Effector memory CD4-positive, alpha-beta T cell (primary cell): ENCODE measurements at regions not wholly inside any gene's neighbourhood (a gene's known extent, or its start where the extent isn't known, plus 50 kb on each side); places are given as distances from the start of the nearest gene placed in this dataset.

Source experiments
- DNase-seq, 3 donors: peaks; one replicate each; pipeline ENCODE4 v3.0.0-alpha.2; 2020
- H3K27ac ChIP-seq: 2 replicates; pipeline ENCODE4 v1.7.0; 2013; ENCODE audit warnings: mild to moderate bottlenecking, low read length, moderate library complexity; ENCODE audit not compliant: insufficient read depth, poor library complexity, severe bottlenecking
- H3K27me3 ChIP-seq: replicated peaks from 2 replicates; pipeline ENCODE4 v1.7.0; 2013; ENCODE audit warnings: mild to moderate bottlenecking, low read length; ENCODE audit not compliant: insufficient read depth, control insufficient read depth, poor library complexity, severe bottlenecking
- H3K36me3 ChIP-seq: 2 replicates; pipeline ENCODE4 v1.7.0; 2013; ENCODE audit warnings: mild to moderate bottlenecking, low read length, moderate library complexity; ENCODE audit not compliant: control insufficient read depth, insufficient read depth
- H3K4me1 ChIP-seq: 2 replicates; pipeline ENCODE4 v1.7.0; 2013; ENCODE audit warnings: low read length, mild to moderate bottlenecking; ENCODE audit not compliant: control insufficient read depth, insufficient read depth, poor library complexity, severe bottlenecking
- H3K4me3 ChIP-seq: 2 replicates; pipeline ENCODE4 v1.7.0; 2013; ENCODE audit warnings: low read length, low read depth, mild to moderate bottlenecking; ENCODE audit not compliant: insufficient read depth, poor library complexity, severe bottlenecking
- H3K9me3 ChIP-seq: 2 replicates; pipeline ENCODE4 v1.7.0; 2013; ENCODE audit warnings: mild to moderate bottlenecking, low read length, moderate library complexity; ENCODE audit not compliant: control insufficient read depth

- H3K9me3 ChIP-seq, result no peaks in the 10 kb centered on the region
- no peaks in the 10 kb centered on the region for H3K36me3 ChIP-seq
- H3K27me3 ChIP-seq, result no peaks in the 10 kb centered on the region
- no peak for DNase-seq
- no peak overlapping the region for H3K4me3 ChIP-seq
- H3K27ac ChIP-seq, result no peak overlapping the region
- H3K4me1 ChIP-seq, result no peaks in the 10 kb centered on the region
Observed at GRCh38 chrX:13911586-13911985, 94.7 kb upstream of the GPM6B start.

- Histone ChIP-seq H3K4me3 (no peak overlapping the region), H3K9me3 (no peaks in the 10 kb centered on the region), H3K27ac (no peak overlapping the region), H3K4me1 (no peaks in the 10 kb centered on the region), H3K27me3 (no peaks in the 10 kb centered on the region), H3K36me3 (no peaks in the 10 kb centered on the region)
- no peak for DNase-seq
Observed at GRCh38 chrX:13906093-13906492, 89.2 kb upstream of the GPM6B start.

- no peaks in the 10 kb centered on the region for H3K9me3 ChIP-seq
- H3K27me3 ChIP-seq, result no peaks in the 10 kb centered on the region
- DNase-seq, result no peak
- H3K4me3 ChIP-seq, result no peak overlapping the region
- H3K36me3 ChIP-seq, result no peaks in the 10 kb centered on the region
- no peak overlapping the region for H3K27ac ChIP-seq
- H3K4me1 ChIP-seq, result no peaks in the 10 kb centered on the region
Observed at GRCh38 chrX:13903405-13903804, 86.5 kb upstream of the GPM6B start.

- no peak overlapping the region for H3K4me3 ChIP-seq
- no peak overlapping the region for H3K27ac ChIP-seq
- no peaks in the 10 kb centered on the region for H3K4me1 ChIP-seq
- no peak for DNase-seq
- no peaks in the 10 kb centered on the region for H3K9me3 ChIP-seq
- no peaks in the 10 kb centered on the region for H3K27me3 ChIP-seq
- no peaks in the 10 kb centered on the region for H3K36me3 ChIP-seq
Observed at GRCh38 chrX:13902406-13902805, 85.5 kb upstream of the GPM6B start.

DNA sequence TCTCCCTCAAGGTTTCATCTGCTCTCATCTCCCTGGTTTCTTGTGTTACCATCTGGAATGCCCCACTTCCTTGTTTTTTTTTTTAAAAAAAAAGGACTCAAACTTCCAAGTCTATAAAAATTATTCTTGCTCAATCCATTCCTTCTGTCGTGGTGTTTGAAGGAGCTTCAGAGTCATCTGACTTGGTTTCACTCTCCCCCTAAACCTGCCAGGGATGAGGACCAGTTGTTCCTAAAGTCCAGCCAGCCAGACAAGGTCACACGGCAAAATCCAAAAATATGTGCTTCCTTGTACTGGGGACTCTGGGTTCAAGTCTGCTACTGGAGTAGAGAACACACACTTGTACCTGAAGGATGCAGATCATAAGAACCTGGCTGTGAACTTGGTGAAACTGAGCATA is 84.5 kb upstream of the GPM6B start:
- DNase-seq, result no peak
- H3K27ac ChIP-seq, result no peak overlapping the region
- H3K27me3 ChIP-seq, result no peaks in the 10 kb centered on the region
- H3K4me3 ChIP-seq, result no peak overlapping the region
- H3K9me3 ChIP-seq, result no peaks in the 10 kb centered on the region
- H3K4me1 ChIP-seq, result no peaks in the 10 kb centered on the region
- no peaks in the 10 kb centered on the region for H3K36me3 ChIP-seq

GRCh38 chrX:13900351-13900750 is 83.5 kb upstream of the GPM6B start:
- Histone ChIP-seq H3K4me3 (no peak overlapping the region), H3K36me3 (no peaks in the 10 kb centered on the region), H3K9me3 (no peaks in the 10 kb centered on the region), H3K4me1 (no peaks in the 10 kb centered on the region), H3K27ac (no peak overlapping the region), H3K27me3 (no peaks in the 10 kb centered on the region)
- no peak for DNase-seq

DNA sequence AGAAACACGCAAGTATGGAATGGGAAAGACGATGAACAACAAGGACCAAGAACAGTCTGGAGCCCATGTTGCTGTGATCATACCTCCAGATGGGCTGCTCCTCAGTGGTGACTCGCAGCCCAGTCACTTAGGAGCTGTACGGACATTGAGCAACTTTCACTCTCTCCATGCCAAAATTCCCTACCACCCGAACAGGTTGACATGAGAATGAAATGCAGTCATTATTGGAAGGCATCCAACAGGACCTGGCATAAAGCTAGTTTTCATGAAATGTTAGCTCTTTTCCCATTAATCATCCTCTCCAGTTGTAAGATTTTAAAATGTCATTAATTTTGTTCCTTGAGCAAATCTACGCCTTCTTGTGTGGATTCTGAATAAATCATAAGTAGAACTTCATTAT is 82.7 kb upstream of the GPM6B start:
- Histone ChIP-seq H3K4me3 (no peak overlapping the region), H3K4me1 (no peaks in the 10 kb centered on the region), H3K36me3 (no peaks in the 10 kb centered on the region), H3K27ac (no peak overlapping the region), H3K27me3 (no peaks in the 10 kb centered on the region), H3K9me3 (no peaks in the 10 kb centered on the region)
- DNase-seq, result no peak

DNA sequence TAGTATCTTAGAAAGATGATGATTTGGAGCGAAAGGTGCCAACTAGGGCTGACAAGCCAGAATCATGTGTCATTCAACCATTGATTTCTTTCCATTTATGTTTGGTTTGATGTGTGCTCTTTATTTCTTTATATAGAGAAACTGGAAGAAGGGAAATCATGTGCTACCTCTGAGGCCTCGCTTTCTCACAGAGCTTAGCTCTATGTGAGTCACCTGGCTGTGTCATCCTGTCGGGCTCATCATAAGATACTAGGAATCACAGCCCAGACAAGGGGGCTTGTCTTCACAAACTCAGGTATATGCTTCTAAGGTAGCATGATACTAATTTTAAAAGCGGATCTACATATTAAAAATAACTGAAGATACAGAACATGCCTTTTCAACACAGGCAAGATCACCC is 81.7 kb upstream of the GPM6B start:
- Histone ChIP-seq H3K27ac (no peak overlapping the region), H3K27me3 (no peaks in the 10 kb centered on the region), H3K4me3 (no peak overlapping the region), H3K36me3 (no peaks in the 10 kb centered on the region), H3K9me3 (no peaks in the 10 kb centered on the region), H3K4me1 (no peaks in the 10 kb centered on the region)
- no peak for DNase-seq

DNA sequence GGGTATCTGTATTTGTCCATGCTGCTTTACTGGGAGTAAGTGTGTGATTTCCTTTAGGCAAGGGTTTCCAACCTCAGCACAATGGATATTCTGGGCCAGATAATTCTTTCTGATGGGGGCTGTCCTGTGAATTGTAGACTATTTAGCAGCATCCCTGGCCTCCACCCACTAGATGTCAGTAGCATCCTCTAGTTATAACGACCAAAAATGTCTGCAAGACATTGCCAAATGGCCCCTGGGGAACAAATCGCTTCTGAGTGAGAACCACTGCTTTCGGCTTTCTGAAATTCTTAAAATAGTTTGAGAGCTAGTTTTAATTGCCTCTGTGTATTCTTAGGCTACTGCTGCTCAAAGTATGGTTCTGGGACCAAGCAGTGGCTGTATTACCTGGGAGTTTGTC is 81.2 kb upstream of the GPM6B start:
- Histone ChIP-seq H3K27me3 (no peaks in the 10 kb centered on the region), H3K4me3 (no peak overlapping the region), H3K9me3 (no peaks in the 10 kb centered on the region), H3K4me1 (no peaks in the 10 kb centered on the region), H3K36me3 (no peaks in the 10 kb centered on the region), H3K27ac (no peak overlapping the region)
- DNase-seq, result no peak

DNA sequence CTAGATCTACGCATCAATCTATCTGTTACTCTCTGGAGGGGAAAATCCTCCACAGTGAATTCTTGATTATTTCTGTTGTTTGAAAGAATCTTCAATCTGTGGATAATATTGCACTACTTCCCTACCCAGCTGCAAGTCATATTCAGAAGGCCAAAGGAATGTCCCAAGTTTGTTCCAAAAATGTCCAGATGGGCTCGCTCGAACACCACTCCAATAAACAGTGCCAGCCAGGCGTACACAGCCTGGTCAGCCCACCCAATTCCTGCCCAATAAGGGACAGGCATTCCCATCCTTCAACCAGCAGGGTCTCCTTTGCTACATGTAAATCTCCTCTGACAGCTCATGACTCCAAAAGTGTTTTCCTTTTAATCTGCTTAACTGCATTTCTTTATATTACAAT is 80.7 kb upstream of the GPM6B start:
- H3K27me3 ChIP-seq, result no peaks in the 10 kb centered on the region
- H3K36me3 ChIP-seq, result no peaks in the 10 kb centered on the region
- H3K9me3 ChIP-seq, result no peaks in the 10 kb centered on the region
- no peak for DNase-seq
- H3K4me1 ChIP-seq, result no peaks in the 10 kb centered on the region
- H3K4me3 ChIP-seq, result no peak overlapping the region
- no peak overlapping the region for H3K27ac ChIP-seq
